ENCODE measurements at regions not wholly inside any gene's neighbourhood (a gene's known extent, or its start where the extent isn't known, plus 50 kb on each side); places are given as distances from the start of the nearest gene placed in this dataset.

DNA sequence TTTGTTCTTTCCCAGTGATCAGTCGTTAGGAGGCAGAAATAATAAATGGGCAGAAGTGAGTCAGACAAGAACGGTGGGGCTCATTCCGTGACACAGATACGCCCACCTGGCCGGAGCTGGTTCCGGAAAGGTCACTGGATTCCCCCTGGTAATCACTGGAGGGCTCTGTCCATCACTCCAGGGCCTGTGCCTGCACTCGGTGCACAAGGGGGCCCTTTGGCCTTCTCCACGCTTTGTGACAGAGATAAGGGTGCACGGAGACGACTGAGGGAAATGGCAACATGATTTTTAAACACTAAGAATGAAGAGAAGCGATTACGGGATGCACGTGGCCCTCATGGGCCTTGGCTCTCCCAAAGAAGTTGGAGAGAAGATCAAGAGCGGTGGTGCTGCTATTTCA is 84.4 kb downstream of the PTGR3 start:
- TF ChIP-seq, protein P1, sequence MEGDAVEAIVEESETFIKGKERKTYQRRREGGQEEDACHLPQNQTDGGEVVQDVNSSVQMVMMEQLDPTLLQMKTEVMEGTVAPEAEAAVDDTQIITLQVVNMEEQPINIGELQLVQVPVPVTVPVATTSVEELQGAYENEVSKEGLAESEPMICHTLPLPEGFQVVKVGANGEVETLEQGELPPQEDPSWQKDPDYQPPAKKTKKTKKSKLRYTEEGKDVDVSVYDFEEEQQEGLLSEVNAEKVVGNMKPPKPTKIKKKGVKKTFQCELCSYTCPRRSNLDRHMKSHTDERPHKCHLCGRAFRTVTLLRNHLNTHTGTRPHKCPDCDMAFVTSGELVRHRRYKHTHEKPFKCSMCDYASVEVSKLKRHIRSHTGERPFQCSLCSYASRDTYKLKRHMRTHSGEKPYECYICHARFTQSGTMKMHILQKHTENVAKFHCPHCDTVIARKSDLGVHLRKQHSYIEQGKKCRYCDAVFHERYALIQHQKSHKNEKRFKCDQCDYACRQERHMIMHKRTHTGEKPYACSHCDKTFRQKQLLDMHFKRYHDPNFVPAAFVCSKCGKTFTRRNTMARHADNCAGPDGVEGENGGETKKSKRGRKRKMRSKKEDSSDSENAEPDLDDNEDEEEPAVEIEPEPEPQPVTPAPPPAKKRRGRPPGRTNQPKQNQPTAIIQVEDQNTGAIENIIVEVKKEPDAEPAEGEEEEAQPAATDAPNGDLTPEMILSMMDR (IDR thresholded peaks at IDR 0.05) = no peak
- TF ChIP-seq POLR2A (IDR thresholded peaks at IDR 0.05) = no peak
